Heart right ventricle (tissue), 16 donors: ENCODE measurements at regions not wholly inside any gene's neighbourhood (a gene's known extent, or its start where the extent isn't known, plus 50 kb on each side); places are given as distances from the start of the nearest gene placed in this dataset.
"Not testable (repeated sequence)": the region's sequence is repeated elsewhere in the genome, so short reads cannot be mapped to it uniquely, and the experiment has no call there.

Experiments
- ATAC-seq, 8 donors: fragments of 200-7000 bp; cut with Tn5 transposase; one replicate each; pipeline ENCODE4 v1.9.1; 2020; ENCODE audit warnings: mild to moderate bottlenecking in 8 of 8, moderate library complexity in 8 of 8, moderate number of reproducible peaks in 1 of 8
- DNase-seq, 2 donors: peaks; one replicate each; pipeline ENCODE4 v3.0.0-alpha.2; 2020
- H3K27ac ChIP-seq, 10 donors: fragments of 200-600 bp; sonication (generic) in 2 of 10; one replicate each; pipeline versions ENCODE4 v1.5.0 to v1.8.0; 2020 to 2022; ENCODE audit warnings: mild to moderate bottlenecking in 3 of 10
- H3K27me3 ChIP-seq, 7 donors: fragments of 200-600 bp; one replicate each; pipeline ENCODE4 v1.8.0; 2021 to 2022; ENCODE audit warnings: mild to moderate bottlenecking in 2 of 7
- H3K36me3 ChIP-seq, 9 donors: fragments of 200-600 bp; sonication (generic) in 1 of 9; one replicate each; pipeline versions ENCODE4 v1.5.0 to v1.8.0; 2020 to 2022; ENCODE audit warnings: mild to moderate bottlenecking in 2 of 9
- H3K4me1 ChIP-seq, 9 donors: fragments of 200-600 bp; sonication (generic) in 1 of 9; one replicate each; pipeline versions ENCODE4 v1.5.0 to v1.8.0; 2020 to 2022; ENCODE audit warnings: mild to moderate bottlenecking in 4 of 9
- H3K4me3 ChIP-seq, 10 donors: fragments of 200-600 bp; sonication (generic) in 2 of 10; one replicate each; pipeline versions ENCODE4 v1.5.0 to v1.8.0; 2020 to 2022; ENCODE audit warnings: mild to moderate bottlenecking in 7 of 10, moderate library complexity in 2 of 10
- H3K9me3 ChIP-seq, 11 donors: fragments of 200-600 bp in 10 of 11; sonication (generic) in 2 of 11; one replicate each; pipeline versions ENCODE4 v1.5.0 to v1.8.0; 2013 to 2022; ENCODE audit warnings: mild to moderate bottlenecking in 2 of 11, control low read depth in 1 of 11, moderate library complexity in 1 of 11
- WGBS, 2 donors: extraction: QIAGEN DNeasy Blood & Tissue Kit; methylation state at CpG; one replicate each; pipeline ENCODE4 v1.1.7; 2013; ENCODE audit warnings: inconsistent platforms in 1 of 2; 5-methylcytosine and 5-hydroxymethylcytosine counted together
- intact Hi-C, 10 donors: fragments of 100-400 bp; cut with DNase I; formaldehyde crosslinking; loops; one replicate each; pipeline versions ENCODE4 v1.11.1 to v1.14.2; 2022
- TF ChIP-seq, protein P1 (sequence below), 9 donors: fragments of 200-600 bp; sonication (generic) in 2 of 9; IDR thresholded peaks; one replicate each; pipeline versions ENCODE4 v1.5.0 to v1.8.0; 2021 to 2022; ENCODE audit warnings: antibody characterized with exemption in 9 of 9, mild to moderate bottlenecking in 5 of 9, moderate library complexity in 1 of 9
- donor health status: Arrhythmogenic right ventricular cardiomyopathy.
- donor health status: ischemic (EF 13 %, LVEDD 7.1; RV severe dilation, severe dysfunction).
- donor health status: healthy with polysubstance abuse.
- donor health status: DM: no; HTN: yes; CAD: no.
- donor health status: DM: no; HTN: no; CAD: no.
- donor health status: ischemic (EF 25% LVEDD 6.9; RV normal size, moderate dysfunction).
- donor health status: ischemic (EF 25% LVEDD 5.7; RV mildly dilated, moderate dysfunction).
- donor health status: healthy.
- donor health status: DM: yes; HTN: yes; CAD: no.
- donor health status: Ischemic cardiomyopathy.
- donor health status: ischemic (EF 35%, LVEDD 5.7; RV mildly dilated, moderate dysfunction).
- donor health status: nonischemic (EF 11% LVEDD 7.7; RV severe dilation, severe dysfunction).
- donor health status: DM: yes; HTN: yes; CAD: no.
- donor health status: PGD.
- donor health status: ischemic (EF 29% LVEDD 5.4; RV normal size, mild dysfunction).
- donor health status: nonischemic (EF 23%, LVEDD 6.1; RV moderate dilation, normal function).

DNA sequence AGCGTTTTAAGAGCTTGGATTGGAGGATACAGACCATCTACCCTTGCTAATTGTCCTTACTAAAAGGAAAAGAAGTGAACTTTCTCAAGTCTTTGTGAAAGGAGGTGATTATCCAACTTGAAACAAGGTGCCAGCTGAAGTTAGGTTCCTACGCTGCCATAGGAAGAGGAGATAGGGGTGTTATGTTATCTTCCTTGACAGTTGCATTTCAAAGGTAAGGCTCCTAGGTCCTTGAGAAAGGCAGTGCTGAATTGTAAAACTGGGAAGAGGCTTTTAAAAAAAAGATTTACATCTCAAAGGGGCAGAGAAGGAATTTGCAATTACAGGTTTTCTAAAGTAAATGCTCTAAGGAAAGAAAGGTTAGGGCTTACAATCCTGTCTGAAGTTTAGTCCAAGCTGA is 810.2 kb upstream of the LRATD1 start:
- ATAC-seq = no peak
- DNase-seq = no peak
- H3K27ac ChIP-seq = no peak overlapping the region
- H3K27me3 ChIP-seq = no peaks in the 10 kb centered on the region
- intact Hi-C loops = loop anchor here in 1 of 10 donors (5.0 kb wide), 1 partner anchor 55 kb away; no protein-coding TSS in a partner anchor
- 37 to 49% methylated on average over 2 of the region's 2 CpGs for WGBS, 2 donors
- TF ChIP-seq, protein P1, sequence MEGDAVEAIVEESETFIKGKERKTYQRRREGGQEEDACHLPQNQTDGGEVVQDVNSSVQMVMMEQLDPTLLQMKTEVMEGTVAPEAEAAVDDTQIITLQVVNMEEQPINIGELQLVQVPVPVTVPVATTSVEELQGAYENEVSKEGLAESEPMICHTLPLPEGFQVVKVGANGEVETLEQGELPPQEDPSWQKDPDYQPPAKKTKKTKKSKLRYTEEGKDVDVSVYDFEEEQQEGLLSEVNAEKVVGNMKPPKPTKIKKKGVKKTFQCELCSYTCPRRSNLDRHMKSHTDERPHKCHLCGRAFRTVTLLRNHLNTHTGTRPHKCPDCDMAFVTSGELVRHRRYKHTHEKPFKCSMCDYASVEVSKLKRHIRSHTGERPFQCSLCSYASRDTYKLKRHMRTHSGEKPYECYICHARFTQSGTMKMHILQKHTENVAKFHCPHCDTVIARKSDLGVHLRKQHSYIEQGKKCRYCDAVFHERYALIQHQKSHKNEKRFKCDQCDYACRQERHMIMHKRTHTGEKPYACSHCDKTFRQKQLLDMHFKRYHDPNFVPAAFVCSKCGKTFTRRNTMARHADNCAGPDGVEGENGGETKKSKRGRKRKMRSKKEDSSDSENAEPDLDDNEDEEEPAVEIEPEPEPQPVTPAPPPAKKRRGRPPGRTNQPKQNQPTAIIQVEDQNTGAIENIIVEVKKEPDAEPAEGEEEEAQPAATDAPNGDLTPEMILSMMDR (IDR thresholded peaks at IDR 0.05) = no peak
- H3K4me3 ChIP-seq = no peak overlapping the region
- no peaks in the 10 kb centered on the region for H3K9me3 ChIP-seq
- no peaks in the 10 kb centered on the region for H3K36me3 ChIP-seq
- no peaks in the 10 kb centered on the region for H3K4me1 ChIP-seq

- TF ChIP-seq, protein P1 (IDR thresholded peaks at IDR 0.05) = no peak
- intact Hi-C loops = no loop called here
- H3K4me3 ChIP-seq = no peak overlapping the region
- H3K9me3 ChIP-seq = peaks cover 0 to 17% (median 0%) of the 10 kb centered on the region in 11 donors
- WGBS, 2 donors = 65 to 68% methylated on average over 5 of the region's 5 CpGs
- no peaks in the 10 kb centered on the region for H3K27me3 ChIP-seq
- H3K27ac ChIP-seq = no peak overlapping the region
- H3K36me3 ChIP-seq = no peaks in the 10 kb centered on the region
- no peaks in the 10 kb centered on the region for H3K4me1 ChIP-seq
- ATAC-seq = no peak
- DNase-seq = no peak
Measured at GRCh38 chr2:13826314-13826853, 806.1 kb upstream of the LRATD1 start.

DNA sequence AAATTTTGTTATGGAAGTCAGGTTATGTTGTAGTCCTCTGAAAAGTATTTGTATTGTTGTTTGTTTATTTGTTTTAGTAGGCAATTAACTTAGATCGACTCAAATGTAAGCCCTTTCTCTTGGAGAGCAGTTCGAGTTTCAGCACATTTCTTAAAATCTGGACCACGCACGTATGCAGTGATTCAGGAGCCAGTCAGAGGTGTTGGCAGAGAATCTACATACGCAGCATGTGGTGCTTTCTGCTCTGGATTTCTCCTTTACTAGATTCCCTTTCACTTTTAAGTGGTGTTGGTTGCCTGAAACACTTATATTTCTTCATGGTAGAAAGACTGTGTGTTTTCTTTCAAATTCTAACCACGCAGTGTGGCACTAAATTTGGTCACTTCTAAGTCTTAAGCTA is 773.9 kb upstream of the LRATD1 start:
- WGBS, 2 donors = 71 to 72% methylated on average over 6 of the region's 6 CpGs

GRCh38 chr2:13868275-13868674 is 764.2 kb upstream of the LRATD1 start:
- H3K4me1 ChIP-seq, H3K27me3 ChIP-seq, intact Hi-C loops, H3K27ac ChIP-seq, H3K36me3 ChIP-seq, H3K4me3 ChIP-seq, ATAC-seq, DNase-seq: not testable (repeated sequence)
- H3K9me3 ChIP-seq = peaks cover 0 to 21% (median 6%) of the 10 kb centered on the region in 11 donors

More for the DNA sequence above, 773.9 kb upstream of the LRATD1 start:
- Histone ChIP-seq H3K9me3 (peaks cover 0 to 8% (median 0%) of the 10 kb centered on the region in 11 donors), H3K36me3 (no peaks in the 10 kb centered on the region), H3K4me3 (no peak overlapping the region), H3K27me3 (no peaks in the 10 kb centered on the region), H3K27ac (no peak overlapping the region), H3K4me1 (no peaks in the 10 kb centered on the region)
- intact Hi-C loops = no loop called here
- TF ChIP-seq, protein P1 (IDR thresholded peaks at IDR 0.05) = no peak
- DNase-seq (no peak), ATAC-seq (no peak)

DNA sequence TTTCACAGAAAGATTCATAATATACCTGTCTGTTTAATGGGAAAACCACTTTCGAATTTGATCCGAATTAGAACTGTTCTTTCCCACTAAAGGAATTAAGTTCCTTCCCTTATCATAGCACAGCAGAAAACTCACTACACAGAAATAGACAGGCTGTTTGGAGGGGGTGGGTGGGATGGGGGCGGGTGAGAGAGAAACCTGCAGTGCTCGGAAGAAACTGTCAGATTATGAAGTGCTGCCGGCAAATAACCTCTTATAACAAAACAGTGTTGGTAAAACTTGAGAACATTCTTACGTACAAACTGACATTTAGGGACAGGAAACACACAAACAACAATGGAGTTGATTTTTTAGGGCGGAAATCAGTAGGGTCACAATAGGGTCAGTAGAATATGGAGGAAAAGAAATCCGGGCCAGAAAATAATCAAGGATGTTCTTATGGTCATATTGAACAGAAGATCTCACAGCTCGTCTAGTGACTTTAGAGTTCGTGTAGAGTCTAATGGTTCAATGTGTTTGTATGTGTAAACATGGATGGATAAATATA is 756.0 kb upstream of the LRATD1 start:
- WGBS, 2 donors = 42 to 51% methylated on average over 10 of the region's 10 CpGs
- peak in 1 of 2 donors; percentile 3 for DNase-seq
- Histone ChIP-seq H3K4me3 (peak overlapping the region in 1 of 10 donors; percentile 20), H3K9me3 (peaks cover 0 to 3% (median 0%) of the 10 kb centered on the region in 11 donors), H3K4me1 (no peaks in the 10 kb centered on the region), H3K27ac (peak overlapping the region in 9 of 10 donors; percentile 13 to 75 (median 63)), H3K27me3 (no peaks in the 10 kb centered on the region), H3K36me3 (no peaks in the 10 kb centered on the region)
- ATAC-seq = peak in 7 of 8 donors; percentile 29 to 95 (median 84)
- intact Hi-C loops = loop anchor here in 1 of 10 donors (5.0 kb wide), 1 partner anchor 54 kb away; no protein-coding TSS in a partner anchor
- TF ChIP-seq, protein P1 (IDR thresholded peaks at IDR 0.05) = no peak
